ENCODE measurements at regions not wholly inside any gene's neighbourhood (a gene's known extent, or its start where the extent isn't known, plus 50 kb on each side); places are given as distances from the start of the nearest gene placed in this dataset.

DNA sequence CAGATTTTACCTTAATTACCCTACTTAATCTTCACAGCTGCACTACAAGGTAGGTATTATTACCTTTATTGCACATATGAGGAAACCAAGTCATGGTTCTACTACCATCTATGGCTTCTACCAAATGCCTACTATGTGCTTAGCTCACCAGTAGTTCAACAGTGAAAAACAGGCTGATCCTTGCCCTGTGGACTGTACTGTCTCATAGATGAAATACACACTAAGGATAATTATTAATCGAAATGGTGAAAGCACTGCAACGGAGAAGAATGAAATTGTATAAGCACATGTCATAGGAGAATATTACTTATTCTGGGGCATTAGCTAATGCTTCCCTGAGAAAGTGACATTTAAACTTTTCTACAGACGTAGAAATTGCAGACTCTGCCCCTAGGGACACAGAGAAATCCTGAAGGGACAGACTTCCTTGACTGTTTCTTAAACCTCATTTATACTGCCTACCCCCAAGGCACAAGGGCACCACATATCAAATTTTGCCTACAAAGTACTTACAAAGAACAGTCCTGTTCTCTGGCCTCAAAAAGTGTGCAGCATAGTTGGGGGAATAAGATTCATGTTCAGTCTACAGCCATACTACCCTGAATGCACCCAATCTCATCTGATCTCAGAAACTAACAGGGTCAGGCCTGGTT is 148.4 kb upstream of the ZC3H11B start:
- TF ChIP-seq, protein P1, sequence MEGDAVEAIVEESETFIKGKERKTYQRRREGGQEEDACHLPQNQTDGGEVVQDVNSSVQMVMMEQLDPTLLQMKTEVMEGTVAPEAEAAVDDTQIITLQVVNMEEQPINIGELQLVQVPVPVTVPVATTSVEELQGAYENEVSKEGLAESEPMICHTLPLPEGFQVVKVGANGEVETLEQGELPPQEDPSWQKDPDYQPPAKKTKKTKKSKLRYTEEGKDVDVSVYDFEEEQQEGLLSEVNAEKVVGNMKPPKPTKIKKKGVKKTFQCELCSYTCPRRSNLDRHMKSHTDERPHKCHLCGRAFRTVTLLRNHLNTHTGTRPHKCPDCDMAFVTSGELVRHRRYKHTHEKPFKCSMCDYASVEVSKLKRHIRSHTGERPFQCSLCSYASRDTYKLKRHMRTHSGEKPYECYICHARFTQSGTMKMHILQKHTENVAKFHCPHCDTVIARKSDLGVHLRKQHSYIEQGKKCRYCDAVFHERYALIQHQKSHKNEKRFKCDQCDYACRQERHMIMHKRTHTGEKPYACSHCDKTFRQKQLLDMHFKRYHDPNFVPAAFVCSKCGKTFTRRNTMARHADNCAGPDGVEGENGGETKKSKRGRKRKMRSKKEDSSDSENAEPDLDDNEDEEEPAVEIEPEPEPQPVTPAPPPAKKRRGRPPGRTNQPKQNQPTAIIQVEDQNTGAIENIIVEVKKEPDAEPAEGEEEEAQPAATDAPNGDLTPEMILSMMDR (conservative IDR thresholded peaks at IDR 0.05; ENCODE audit: low read length): no peak
- TF ChIP-seq EZH2phosphoT487 (IDR thresholded peaks at IDR 0.05; ENCODE audit: borderline replicate concordance): no peak
